ENCODE measurements at regions not wholly inside any gene's neighbourhood (a gene's known extent, or its start where the extent isn't known, plus 50 kb on each side); places are given as distances from the start of the nearest gene placed in this dataset.
"Not testable (repeated sequence)": the region's sequence is repeated elsewhere in the genome, so short reads cannot be mapped to it uniquely, and the experiment has no call there.

GRCh38 chr6:47414423-47415167, 63.0 kb upstream of the CD2AP start:
- CTCF ChIA-PET = interaction anchor here (0.7 to 4.0 kb wide), 16 partner anchors 52 to 818 kb away, joined by 3 to 23 read pairs (median 4); no protein-coding TSS in a partner anchor
- Mint-ChIP-seq H3K4me1 (ENCODE audit: low read depth) (peaks cover 15% of the 10 kb centered on the region), H3K9me3 (no peaks in the 10 kb centered on the region)

GRCh38 chr6:47416396-47417345, 60.9 kb upstream of the CD2AP start:
- intact Hi-C loops (cut with micrococcal nuclease) = no loop called here
- H3K4me3 Mint-ChIP-seq = no peak overlapping the region
- CTCF ChIA-PET = interaction anchor here (0.9 to 4.0 kb wide), 4 partner anchors 21 to 364 kb away, joined by 3 to 18 read pairs (median 6); no protein-coding TSS in a partner anchor

More at GRCh38 chr6:47414423-47415167, 63.0 kb upstream of the CD2AP start:
- peak overlapping the region; percentile 46 for H3K27ac Mint-ChIP-seq
- no peaks in the 10 kb centered on the region for H3K36me3 Mint-ChIP-seq (ENCODE audit: low read depth)
- H3K4me3 Mint-ChIP-seq = peak overlapping the region; percentile 63
- DNase-seq = no peak
- H3K27me3 Mint-ChIP-seq (ENCODE audit: low read depth) = no peaks in the 10 kb centered on the region
- intact Hi-C loops (cut with micrococcal nuclease) = loop anchor here (1.0 kb wide), 5 partner anchors 64 to 366 kb away; no protein-coding TSS in a partner anchor

GRCh38 chr6:47419621-47420020, 58.0 kb upstream of the CD2AP start:
- Mint-ChIP-seq H3K9me3 (no peaks in the 10 kb centered on the region), H3K4me1 (ENCODE audit: low read depth) (peaks cover 6% of the 10 kb centered on the region), H3K27ac (no peak overlapping the region), H3K4me3 (no peak overlapping the region), H3K36me3 (ENCODE audit: low read depth) (no peaks in the 10 kb centered on the region), H3K27me3 (ENCODE audit: low read depth) (no peaks in the 10 kb centered on the region)
- no peak for DNase-seq
- CTCF ChIA-PET = interaction anchor here (0.6 to 1.6 kb wide), 2 partner anchors 212 to 372 kb away, joined by 3 to 6 read pairs; no protein-coding TSS in a partner anchor
- intact Hi-C loops (cut with micrococcal nuclease) = no loop called here

More at GRCh38 chr6:47416396-47417345, 60.9 kb upstream of the CD2AP start:
- Mint-ChIP-seq H3K27ac (no peak overlapping the region), H3K4me1 (ENCODE audit: low read depth) (peaks cover 15% of the 10 kb centered on the region), H3K9me3 (no peaks in the 10 kb centered on the region), H3K27me3 (ENCODE audit: low read depth) (no peaks in the 10 kb centered on the region), H3K36me3 (ENCODE audit: low read depth) (no peaks in the 10 kb centered on the region)
- DNase-seq = no peak

DNA sequence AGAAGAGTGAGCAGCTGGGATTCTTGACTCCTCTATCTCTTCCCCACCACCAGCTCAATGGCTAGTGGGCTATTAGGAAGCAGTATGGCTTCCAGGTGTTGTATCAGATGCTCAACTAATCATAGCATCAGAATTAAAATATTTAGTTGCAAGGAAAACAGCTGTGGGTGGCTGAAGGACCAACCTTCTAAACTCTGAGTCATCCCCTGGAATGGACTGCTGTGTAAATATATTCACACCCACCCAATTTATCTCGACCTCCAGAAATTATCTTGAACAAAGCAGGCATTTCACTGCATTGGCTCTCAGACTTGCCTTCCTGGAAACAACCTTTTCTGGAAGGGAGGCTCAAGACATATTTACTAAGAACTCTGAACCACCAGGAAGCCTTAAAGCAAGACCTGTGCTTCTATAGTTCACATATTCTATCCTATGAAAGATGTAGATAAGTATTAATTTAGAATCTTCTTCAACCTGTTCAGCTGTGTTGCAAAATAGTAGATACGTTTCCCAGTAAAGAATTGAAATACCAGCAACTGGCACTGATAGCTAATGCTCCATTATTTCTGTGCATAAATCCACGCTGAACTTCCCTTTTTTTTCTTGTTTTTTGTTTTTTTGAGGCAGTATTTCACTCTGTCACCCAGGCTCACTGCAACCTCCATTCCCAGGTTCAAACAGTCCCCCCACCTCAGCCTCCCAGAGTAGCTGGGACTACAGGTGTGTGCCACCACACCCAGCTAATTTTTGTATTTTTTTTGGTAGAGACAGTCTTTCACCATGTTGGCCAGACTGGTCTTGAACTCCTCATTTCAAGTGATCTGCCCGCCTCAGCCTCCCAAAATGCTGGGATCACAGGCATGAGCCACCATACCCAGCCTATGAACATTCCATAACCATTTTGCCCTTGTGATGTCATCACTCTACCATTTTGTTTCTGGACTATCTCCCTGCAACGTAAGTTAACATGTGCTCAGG, 56.9 kb upstream of the CD2AP start:
- no peaks in the 10 kb centered on the region for H3K9me3 Mint-ChIP-seq
- no peak overlapping the region for H3K27ac Mint-ChIP-seq
- H3K4me3 Mint-ChIP-seq = no peak overlapping the region
- H3K4me1 Mint-ChIP-seq (ENCODE audit: low read depth) = no peaks in the 10 kb centered on the region
- intact Hi-C loops (cut with micrococcal nuclease) = no loop called here
- no peaks in the 10 kb centered on the region for H3K36me3 Mint-ChIP-seq (ENCODE audit: low read depth)
- CTCF ChIA-PET = interaction anchor here (0.6 kb wide), 1 partner anchor 10 kb away, joined by 3 read pairs; no protein-coding TSS in a partner anchor
- DNase-seq = no peak
- H3K27me3 Mint-ChIP-seq (ENCODE audit: low read depth) = no peaks in the 10 kb centered on the region

- Mint-ChIP-seq H3K9me3 (no peaks in the 10 kb centered on the region), H3K36me3 (ENCODE audit: low read depth) (no peaks in the 10 kb centered on the region), H3K4me1 (ENCODE audit: low read depth) (no peaks in the 10 kb centered on the region), H3K27me3 (ENCODE audit: low read depth) (no peaks in the 10 kb centered on the region), H3K4me3 (no peak overlapping the region), H3K27ac (no peak overlapping the region)
- CTCF ChIA-PET = interaction anchor here (0.6 kb wide), 1 partner anchor 1594 kb away, joined by 3 read pairs; no protein-coding TSS in a partner anchor
- intact Hi-C loops (cut with micrococcal nuclease) = no loop called here
- DNase-seq = no peak
These were observed 54.5 kb upstream of the CD2AP start for GRCh38 chr6:47423079-47423478.

- Mint-ChIP-seq H3K27me3 (ENCODE audit: low read depth) (no peaks in the 10 kb centered on the region), H3K4me1 (ENCODE audit: low read depth) (no peaks in the 10 kb centered on the region), H3K4me3 (no peak overlapping the region), H3K27ac (no peak overlapping the region), H3K36me3 (ENCODE audit: low read depth) (no peaks in the 10 kb centered on the region), H3K9me3 (peaks cover 5% of the 10 kb centered on the region)
- intact Hi-C loops (cut with micrococcal nuclease) = no loop called here
- CTCF ChIA-PET = no interaction called here
- DNase-seq = no peak
These were observed 53.2 kb upstream of the CD2AP start for GRCh38 chr6:47424436-47424836.

DNA sequence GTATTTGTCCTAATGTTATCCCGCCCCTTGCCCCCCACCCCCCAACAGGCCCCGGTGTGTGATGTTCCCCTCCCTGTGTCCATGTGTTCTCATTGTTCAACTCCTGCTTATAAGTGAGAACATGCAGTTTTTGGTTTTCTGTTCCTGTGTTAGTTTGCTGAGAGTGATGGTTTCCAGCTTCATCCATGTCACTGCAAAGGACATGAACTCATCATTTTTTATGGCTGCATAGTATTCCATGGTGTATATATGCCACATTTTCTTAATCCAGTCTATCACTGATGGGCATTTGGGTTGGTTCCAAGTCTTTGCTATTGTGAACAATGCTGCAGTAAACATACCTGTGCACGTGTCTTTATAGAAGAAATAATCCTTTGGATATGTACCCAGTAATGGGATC, 51.9 kb upstream of the CD2AP start:
- CTCF ChIA-PET = interaction anchor here (0.6 kb wide), 1 partner anchor 273 kb away, joined by 3 read pairs; no protein-coding TSS in a partner anchor
- H3K9me3 Mint-ChIP-seq = peaks cover 11% of the 10 kb centered on the region
- H3K27ac Mint-ChIP-seq; DNase-seq; H3K36me3 Mint-ChIP-seq (ENCODE audit: low read depth); H3K27me3 Mint-ChIP-seq (ENCODE audit: low read depth); H3K4me1 Mint-ChIP-seq (ENCODE audit: low read depth); intact Hi-C loops (cut with micrococcal nuclease); H3K4me3 Mint-ChIP-seq: not testable (repeated sequence)

DNA sequence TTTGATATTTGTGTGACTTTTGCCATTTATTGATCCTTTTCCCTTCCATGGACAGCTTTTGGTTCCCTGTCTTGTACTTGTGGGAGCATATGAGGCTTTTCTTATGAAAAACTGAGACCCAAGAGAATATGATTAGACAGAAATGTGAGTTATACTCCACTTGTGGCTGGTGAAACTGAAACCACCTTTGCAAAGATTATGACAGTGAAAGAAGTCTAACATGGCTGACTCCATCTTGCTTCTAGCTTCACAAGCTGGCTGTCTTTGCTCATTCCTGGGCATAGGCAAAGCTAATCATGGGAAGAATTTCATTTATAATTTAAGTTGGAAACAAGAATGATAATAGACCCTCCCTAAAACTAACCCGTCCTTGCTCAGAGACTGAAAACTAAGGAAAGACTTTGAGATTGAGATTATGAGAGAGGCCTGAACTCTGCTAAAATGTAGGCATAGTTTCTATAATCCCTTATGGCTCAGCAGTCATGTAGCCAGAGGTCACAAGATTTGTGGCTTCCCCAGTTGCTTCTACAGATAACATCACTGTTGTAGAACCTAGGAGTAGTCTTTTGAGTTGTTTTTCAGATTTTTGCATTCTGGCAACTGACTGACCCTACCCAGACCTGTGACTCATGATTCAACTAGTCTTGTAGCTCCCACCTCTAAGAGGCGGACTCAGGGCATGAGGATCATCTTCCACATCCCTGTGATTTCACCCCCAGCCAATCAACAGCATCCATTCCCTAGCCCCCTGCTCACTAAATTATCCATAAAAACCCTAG, 50.9 kb upstream of the CD2AP start:
- Mint-ChIP-seq H3K36me3 (ENCODE audit: low read depth) (peaks cover 3% of the 10 kb centered on the region), H3K9me3 (peaks cover 13% of the 10 kb centered on the region)
- CTCF ChIA-PET = interaction anchor here (0.6 kb wide), 1 partner anchor 272 kb away, joined by 3 read pairs; no protein-coding TSS in a partner anchor

GRCh38 chr6:47427680-47428079, 49.9 kb upstream of the CD2AP start:
- Mint-ChIP-seq H3K27ac (no peak overlapping the region), H3K4me1 (ENCODE audit: low read depth) (no peaks in the 10 kb centered on the region), H3K27me3 (ENCODE audit: low read depth) (no peaks in the 10 kb centered on the region), H3K36me3 (ENCODE audit: low read depth) (peaks cover 3% of the 10 kb centered on the region), H3K9me3 (peaks cover 13% of the 10 kb centered on the region), H3K4me3 (no peak overlapping the region)
- intact Hi-C loops (cut with micrococcal nuclease) = no loop called here
- CTCF ChIA-PET = no interaction called here
- no peak for DNase-seq

More for the DNA sequence above, 50.9 kb upstream of the CD2AP start:
- H3K27ac Mint-ChIP-seq = no peak overlapping the region
- no peak overlapping the region for H3K4me3 Mint-ChIP-seq
- intact Hi-C loops (cut with micrococcal nuclease) = no loop called here
- H3K4me1 Mint-ChIP-seq (ENCODE audit: low read depth) = no peaks in the 10 kb centered on the region
- H3K27me3 Mint-ChIP-seq (ENCODE audit: low read depth) = no peaks in the 10 kb centered on the region
- DNase-seq = no peak
